OCI-LY1 (cell line): ENCODE measurements at regions not wholly inside any gene's neighbourhood (a gene's known extent, or its start where the extent isn't known, plus 50 kb on each side); places are given as distances from the start of the nearest gene placed in this dataset.
"Not testable (repeated sequence)": the region's sequence is repeated elsewhere in the genome, so short reads cannot be mapped to it uniquely, and the experiment has no call there.

Experiments used
- H2AFZ ChIP-seq: fragments of 200-600 bp; sonication (generic), shearing (Covaris generic); 2 replicates; pipeline ENCODE4 v1.6.0; 2014; ENCODE audit warnings: antibody characterized with exemption, mild to moderate bottlenecking, low read length
- H3F3A ChIP-seq: fragments of 200-600 bp; sonication (generic), shearing (Covaris generic); 2 replicates; pipeline ENCODE4 v1.6.0; 2014; ENCODE audit warnings: mild to moderate bottlenecking, antibody characterized with exemption, low read length, moderate library complexity; ENCODE audit not compliant: insufficient read depth
- H3K27ac ChIP-seq: fragments of 200-600 bp; sonication (generic); 2 replicates; pipeline ENCODE4 v1.5.1; 2014; ENCODE audit warnings: low read length, mixed run types, mild to moderate bottlenecking, low read depth; ENCODE audit not compliant: poor library complexity, severe bottlenecking
- H3K27me3 ChIP-seq: fragments of 200-600 bp; sonication (generic); 2 replicates; pipeline ENCODE4 v1.6.0; 2014; ENCODE audit warnings: antibody characterized with exemption, mild to moderate bottlenecking, low read length, moderate library complexity; ENCODE audit not compliant: insufficient read depth
- H3K36me3 ChIP-seq: fragments of 200-600 bp; sonication (generic); 2 replicates; pipeline ENCODE4 v1.6.1; 2014; ENCODE audit warnings: mild to moderate bottlenecking, antibody characterized with exemption, low read length, moderate library complexity, mixed read lengths; ENCODE audit not compliant: insufficient read depth
- H3K4me1 ChIP-seq: fragments of 200-600 bp; sonication (generic); 2 replicates; pipeline ENCODE4 v1.5.1; 2014; ENCODE audit warnings: mild to moderate bottlenecking, low read length, moderate library complexity; ENCODE audit not compliant: insufficient read depth, severe bottlenecking
- H3K4me2 ChIP-seq: fragments of 200-600 bp; sonication (generic), shearing (Covaris generic); 2 replicates; pipeline ENCODE4 v1.6.1; 2014; ENCODE audit warnings: low read length
- H3K4me3 ChIP-seq: fragments of 200-600 bp; sonication (generic); 2 replicates; pipeline ENCODE4 v1.5.1; 2014; ENCODE audit warnings: low read length, low read depth, mild to moderate bottlenecking, mixed read lengths; ENCODE audit not compliant: poor library complexity, severe bottlenecking
- H3K79me2 ChIP-seq: fragments of 200-600 bp; shearing (Covaris generic); 2 replicates; pipeline ENCODE4 v1.6.1; 2016; ENCODE audit warnings: mixed run types, low read length, mixed read lengths; ENCODE audit not compliant: insufficient read depth
- H3K9ac ChIP-seq: fragments of 200-600 bp; sonication (generic), shearing (Covaris generic); 2 replicates; pipeline ENCODE4 v1.6.1; 2014; ENCODE audit warnings: mild to moderate bottlenecking, low read length, mixed read lengths
- H3K9me2 ChIP-seq: fragments of 200-600 bp; sonication (generic), shearing (Covaris generic); 2 replicates; pipeline ENCODE4 v1.6.1; 2014; ENCODE audit warnings: low read depth, mild to moderate bottlenecking, low read length, mixed read lengths
- H3K9me3 ChIP-seq: fragments of 200-600 bp; shearing (Covaris generic); 2 replicates; pipeline ENCODE4 v1.6.1; 2014; ENCODE audit warnings: low read length, mixed read lengths
- H4K20me1 ChIP-seq: fragments of 200-600 bp; sonication (generic), shearing (Covaris generic); 2 replicates; pipeline ENCODE4 v1.6.0; 2016; ENCODE audit warnings: mild to moderate bottlenecking, low read length; ENCODE audit not compliant: insufficient read depth
- CTCF ChIP-seq: fragments of 200-600 bp; sonication (generic), shearing (Covaris generic); IDR thresholded peaks from 2 replicates; pipeline ENCODE4 v1.5.1; 2017; ENCODE audit warnings: mild to moderate bottlenecking, antibody characterized with exemption, low read length, moderate library complexity, mixed read lengths
- EZH2 ChIP-seq: fragments of 200-600 bp; sonication (generic), shearing (Covaris generic); IDR thresholded peaks from 2 replicates; pipeline ENCODE4 v1.8.0; 2017; ENCODE audit warnings: borderline replicate concordance, mixed run types, mild to moderate bottlenecking, antibody characterized with exemption, low read length, moderate library complexity, mixed read lengths

- Histone ChIP-seq H3K9me3 (no peaks in the 10 kb centered on the region), H3F3A (no peaks in the 10 kb centered on the region), H3K4me2 (no peak overlapping the region), H3K4me1 (no peaks in the 10 kb centered on the region), H3K9me2 (no peaks in the 10 kb centered on the region), H3K36me3 (no peaks in the 10 kb centered on the region), H3K9ac (no peak overlapping the region), H3K27ac (no peak overlapping the region), H3K27me3 (no peaks in the 10 kb centered on the region), H3K4me3 (no peak overlapping the region), H4K20me1 (no peaks in the 10 kb centered on the region), H3K79me2 (no peaks in the 10 kb centered on the region), H2AFZ (no peak overlapping the region)
- no peak for TF ChIP-seq EZH2
- no peak for TF ChIP-seq CTCF
These were observed 194.3 kb upstream of the PIK3R1 start for GRCh38 chr5:68021227-68021626.

DNA sequence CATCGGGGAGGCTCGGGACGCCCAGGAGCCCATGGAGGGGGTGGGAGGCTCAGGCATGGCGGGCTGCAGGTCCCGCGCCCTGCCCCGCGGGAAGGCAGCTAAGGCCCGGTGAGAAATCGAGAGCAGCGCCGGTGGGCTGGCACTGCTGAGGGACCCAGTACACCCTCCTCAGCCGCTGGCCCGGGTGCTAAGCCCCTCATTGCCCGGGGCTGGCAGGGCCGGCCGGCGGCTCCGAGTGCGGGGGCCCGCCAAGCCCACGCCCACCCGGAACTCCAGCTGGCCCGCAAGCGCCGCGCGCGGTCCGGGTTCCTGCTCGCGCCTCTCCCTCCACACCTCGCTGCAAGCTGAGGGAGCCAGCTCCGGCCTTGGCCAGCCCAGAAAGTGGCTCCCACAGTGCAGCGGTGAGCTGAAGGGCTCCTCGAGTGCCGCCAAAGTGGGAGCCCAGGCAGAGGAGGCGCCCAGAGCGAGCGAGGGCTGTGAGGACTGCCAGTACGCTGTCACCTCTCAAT lies 195.0 kb upstream of the PIK3R1 start:
- not testable (repeated sequence) for H3K27me3 ChIP-seq, H3K9me2 ChIP-seq, H3K9me3 ChIP-seq, H4K20me1 ChIP-seq, H3K36me3 ChIP-seq, H3K4me2 ChIP-seq, H3K9ac ChIP-seq, H3K79me2 ChIP-seq, H2AFZ ChIP-seq, H3K4me3 ChIP-seq, H3F3A ChIP-seq, H3K4me1 ChIP-seq, H3K27ac ChIP-seq

DNA sequence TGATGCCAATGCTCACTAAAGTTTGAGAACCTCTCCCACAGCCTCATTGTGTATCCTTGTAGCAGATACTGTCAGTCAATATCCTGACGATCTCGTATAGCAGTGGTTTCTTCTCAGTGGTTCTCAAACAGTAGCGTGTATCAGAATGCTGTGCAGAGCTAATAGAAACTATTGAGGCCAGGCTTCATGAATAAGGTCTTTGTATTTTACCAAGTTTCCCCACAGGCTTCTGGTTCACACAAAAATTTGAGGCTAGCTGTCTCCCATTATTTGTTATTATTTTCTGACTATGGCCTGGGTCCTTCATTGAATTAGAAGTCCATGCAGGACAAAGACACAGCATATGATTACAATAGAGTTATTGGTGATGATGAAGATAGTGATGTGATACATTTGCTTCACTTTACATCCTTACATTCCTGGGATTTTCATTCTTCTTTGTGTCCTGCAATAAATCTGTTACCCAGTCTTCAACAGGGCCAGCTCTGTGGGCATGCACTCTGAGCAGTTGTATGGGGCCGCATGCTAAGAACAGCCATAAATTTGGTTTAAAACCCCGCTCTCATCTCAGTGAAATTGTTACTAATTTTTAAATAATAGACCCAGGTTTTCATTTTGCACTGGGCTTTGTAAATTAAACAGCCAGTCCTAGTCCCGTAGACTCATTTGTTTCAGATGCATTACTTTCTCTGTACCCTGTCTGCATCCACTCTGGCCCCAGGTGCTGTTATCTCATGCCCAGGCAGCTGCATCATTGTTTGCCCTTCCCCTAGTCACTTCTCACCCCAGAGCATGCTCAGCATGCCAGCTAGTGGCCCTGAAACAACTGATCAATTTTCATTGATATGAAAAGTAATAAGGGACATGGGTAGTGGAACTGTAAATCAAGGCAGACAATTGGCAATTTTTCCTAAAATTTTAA lies 199.9 kb upstream of the PIK3R1 start:
- Histone ChIP-seq H3K27me3 (no peaks in the 10 kb centered on the region), H3K79me2 (no peaks in the 10 kb centered on the region), H3K9me3 (no peaks in the 10 kb centered on the region), H3K9ac (no peak overlapping the region), H3K4me2 (no peak overlapping the region), H3K4me3 (no peak overlapping the region), H3K4me1 (no peaks in the 10 kb centered on the region), H3K27ac (no peak overlapping the region), H3F3A (no peaks in the 10 kb centered on the region), H3K9me2 (no peaks in the 10 kb centered on the region), H2AFZ (no peak overlapping the region), H4K20me1 (no peaks in the 10 kb centered on the region), H3K36me3 (no peaks in the 10 kb centered on the region)
- TF ChIP-seq CTCF (no peak), EZH2 (no peak)

DNA sequence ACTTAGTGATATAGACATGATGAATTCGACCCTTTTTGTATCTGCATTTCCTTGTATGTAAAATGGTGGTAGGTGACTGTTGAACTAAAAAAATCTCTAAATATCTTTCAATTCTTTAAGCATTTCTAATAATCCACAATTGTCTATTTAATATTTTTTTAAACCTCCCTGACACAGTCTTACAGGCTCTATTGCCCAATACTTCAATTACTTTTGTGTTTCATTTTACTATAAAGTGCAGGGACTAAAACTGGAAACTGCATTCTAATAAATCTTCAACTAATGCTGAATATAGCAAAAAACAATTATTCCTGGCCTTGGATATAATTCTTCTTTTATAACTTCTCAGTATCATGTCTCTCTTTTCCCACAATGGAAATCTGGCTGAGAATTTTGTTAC lies 202.7 kb upstream of the PIK3R1 start:
- H3K27ac ChIP-seq: no peak overlapping the region
- no peaks in the 10 kb centered on the region for H3K27me3 ChIP-seq
- H3K4me3 ChIP-seq: no peak overlapping the region
- no peaks in the 10 kb centered on the region for H3K36me3 ChIP-seq
- H3K9ac ChIP-seq: no peak overlapping the region
- no peaks in the 10 kb centered on the region for H3F3A ChIP-seq
- no peaks in the 10 kb centered on the region for H3K4me1 ChIP-seq
- no peak for TF ChIP-seq EZH2
- TF ChIP-seq CTCF: no peak
- no peaks in the 10 kb centered on the region for H4K20me1 ChIP-seq
- no peaks in the 10 kb centered on the region for H3K79me2 ChIP-seq
- no peaks in the 10 kb centered on the region for H3K9me2 ChIP-seq
- H2AFZ ChIP-seq: no peak overlapping the region
- no peak overlapping the region for H3K4me2 ChIP-seq
- no peaks in the 10 kb centered on the region for H3K9me3 ChIP-seq
